ENCODE measurements at regions not wholly inside any gene's neighbourhood (a gene's known extent, or its start where the extent isn't known, plus 50 kb on each side); places are given as distances from the start of the nearest gene placed in this dataset.

DNA sequence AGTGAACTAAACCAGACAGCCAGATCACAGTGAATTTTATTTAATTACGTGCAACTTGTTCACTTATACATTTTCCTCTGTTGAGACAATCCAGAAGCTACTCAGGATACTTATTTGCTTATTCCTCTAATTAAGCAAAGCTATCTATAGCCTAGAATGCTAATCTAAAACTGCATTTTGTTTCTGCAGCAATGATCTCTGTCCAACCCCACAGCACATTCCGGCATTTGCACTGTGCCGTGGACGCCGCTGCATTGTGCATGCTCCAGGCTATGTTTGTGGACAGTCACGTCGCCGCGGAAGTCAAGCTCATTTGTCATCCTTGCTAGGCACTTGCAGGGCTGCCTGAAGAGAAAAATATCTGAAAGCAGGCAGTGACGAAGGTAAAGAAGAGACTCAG lies 406.9 kb downstream of the RFC3 start:
- no peak for DNase-seq (ENCODE audit: low read depth in 1 of 2, low spot score in 1 of 2)
- TF ChIP-seq POLR2AphosphoS5 (IDR thresholded peaks at IDR 0.05; ENCODE audit: low read depth) (no peak), GABPA (IDR thresholded peaks at IDR 0.05; ENCODE audit: low read depth) (no peak), SPI1 (IDR thresholded peaks at IDR 0.05; ENCODE audit: borderline replicate concordance, low read depth) (no peak)
- TF ChIP-seq, protein P1, sequence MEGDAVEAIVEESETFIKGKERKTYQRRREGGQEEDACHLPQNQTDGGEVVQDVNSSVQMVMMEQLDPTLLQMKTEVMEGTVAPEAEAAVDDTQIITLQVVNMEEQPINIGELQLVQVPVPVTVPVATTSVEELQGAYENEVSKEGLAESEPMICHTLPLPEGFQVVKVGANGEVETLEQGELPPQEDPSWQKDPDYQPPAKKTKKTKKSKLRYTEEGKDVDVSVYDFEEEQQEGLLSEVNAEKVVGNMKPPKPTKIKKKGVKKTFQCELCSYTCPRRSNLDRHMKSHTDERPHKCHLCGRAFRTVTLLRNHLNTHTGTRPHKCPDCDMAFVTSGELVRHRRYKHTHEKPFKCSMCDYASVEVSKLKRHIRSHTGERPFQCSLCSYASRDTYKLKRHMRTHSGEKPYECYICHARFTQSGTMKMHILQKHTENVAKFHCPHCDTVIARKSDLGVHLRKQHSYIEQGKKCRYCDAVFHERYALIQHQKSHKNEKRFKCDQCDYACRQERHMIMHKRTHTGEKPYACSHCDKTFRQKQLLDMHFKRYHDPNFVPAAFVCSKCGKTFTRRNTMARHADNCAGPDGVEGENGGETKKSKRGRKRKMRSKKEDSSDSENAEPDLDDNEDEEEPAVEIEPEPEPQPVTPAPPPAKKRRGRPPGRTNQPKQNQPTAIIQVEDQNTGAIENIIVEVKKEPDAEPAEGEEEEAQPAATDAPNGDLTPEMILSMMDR (IDR thresholded peaks at IDR 0.05; ENCODE audit: insufficient read depth, low read length): no peak
- TF ChIP-seq, protein P2, sequence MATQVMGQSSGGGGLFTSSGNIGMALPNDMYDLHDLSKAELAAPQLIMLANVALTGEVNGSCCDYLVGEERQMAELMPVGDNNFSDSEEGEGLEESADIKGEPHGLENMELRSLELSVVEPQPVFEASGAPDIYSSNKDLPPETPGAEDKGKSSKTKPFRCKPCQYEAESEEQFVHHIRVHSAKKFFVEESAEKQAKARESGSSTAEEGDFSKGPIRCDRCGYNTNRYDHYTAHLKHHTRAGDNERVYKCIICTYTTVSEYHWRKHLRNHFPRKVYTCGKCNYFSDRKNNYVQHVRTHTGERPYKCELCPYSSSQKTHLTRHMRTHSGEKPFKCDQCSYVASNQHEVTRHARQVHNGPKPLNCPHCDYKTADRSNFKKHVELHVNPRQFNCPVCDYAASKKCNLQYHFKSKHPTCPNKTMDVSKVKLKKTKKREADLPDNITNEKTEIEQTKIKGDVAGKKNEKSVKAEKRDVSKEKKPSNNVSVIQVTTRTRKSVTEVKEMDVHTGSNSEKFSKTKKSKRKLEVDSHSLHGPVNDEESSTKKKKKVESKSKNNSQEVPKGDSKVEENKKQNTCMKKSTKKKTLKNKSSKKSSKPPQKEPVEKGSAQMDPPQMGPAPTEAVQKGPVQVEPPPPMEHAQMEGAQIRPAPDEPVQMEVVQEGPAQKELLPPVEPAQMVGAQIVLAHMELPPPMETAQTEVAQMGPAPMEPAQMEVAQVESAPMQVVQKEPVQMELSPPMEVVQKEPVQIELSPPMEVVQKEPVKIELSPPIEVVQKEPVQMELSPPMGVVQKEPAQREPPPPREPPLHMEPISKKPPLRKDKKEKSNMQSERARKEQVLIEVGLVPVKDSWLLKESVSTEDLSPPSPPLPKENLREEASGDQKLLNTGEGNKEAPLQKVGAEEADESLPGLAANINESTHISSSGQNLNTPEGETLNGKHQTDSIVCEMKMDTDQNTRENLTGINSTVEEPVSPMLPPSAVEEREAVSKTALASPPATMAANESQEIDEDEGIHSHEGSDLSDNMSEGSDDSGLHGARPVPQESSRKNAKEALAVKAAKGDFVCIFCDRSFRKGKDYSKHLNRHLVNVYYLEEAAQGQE (IDR thresholded peaks at IDR 0.05; ENCODE audit: insufficient replicate concordance, low read depth): no peak
- Histone ChIP-seq H3K27ac (replicated peaks) (no peak overlapping the region), H3K27me3 (ENCODE audit: insufficient read depth, poor library complexity, severe bottlenecking) (no peaks in the 10 kb centered on the region), H3K4me3 (replicated peaks; ENCODE audit: insufficient read depth, low read length) (no peak overlapping the region)

DNA sequence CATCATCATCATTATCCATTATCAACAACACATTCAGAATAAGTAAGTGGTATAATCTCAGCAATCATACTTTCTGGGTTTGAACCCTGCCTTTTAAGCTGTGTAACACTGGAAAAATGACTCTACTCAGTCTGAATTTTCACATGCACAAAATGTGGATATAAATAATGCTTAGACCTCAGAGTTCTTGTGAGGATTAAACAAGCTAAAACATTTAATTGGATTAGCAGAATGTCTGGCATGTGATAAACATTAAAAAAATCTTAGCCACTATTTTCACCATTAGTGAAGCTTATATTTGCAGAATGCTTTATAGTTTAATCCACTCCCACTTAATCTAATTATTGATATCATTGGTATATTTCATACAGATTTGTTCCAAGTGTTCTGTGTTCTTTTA lies 412.3 kb downstream of the RFC3 start:
- TF ChIP-seq POLR2AphosphoS5 (IDR thresholded peaks at IDR 0.05; ENCODE audit: low read depth) (no peak), SPI1 (IDR thresholded peaks at IDR 0.05; ENCODE audit: borderline replicate concordance, low read depth) (no peak), GABPA (IDR thresholded peaks at IDR 0.05; ENCODE audit: low read depth) (no peak)
- TF ChIP-seq, protein P2 (IDR thresholded peaks at IDR 0.05; ENCODE audit: insufficient replicate concordance, low read depth): no peak
- TF ChIP-seq, protein P1 (IDR thresholded peaks at IDR 0.05; ENCODE audit: insufficient read depth, low read length): no peak
- no peaks in the 10 kb centered on the region for H3K27me3 ChIP-seq (ENCODE audit: insufficient read depth, poor library complexity, severe bottlenecking)
- no peak for DNase-seq (ENCODE audit: low read depth in 1 of 2, low spot score in 1 of 2)

DNA sequence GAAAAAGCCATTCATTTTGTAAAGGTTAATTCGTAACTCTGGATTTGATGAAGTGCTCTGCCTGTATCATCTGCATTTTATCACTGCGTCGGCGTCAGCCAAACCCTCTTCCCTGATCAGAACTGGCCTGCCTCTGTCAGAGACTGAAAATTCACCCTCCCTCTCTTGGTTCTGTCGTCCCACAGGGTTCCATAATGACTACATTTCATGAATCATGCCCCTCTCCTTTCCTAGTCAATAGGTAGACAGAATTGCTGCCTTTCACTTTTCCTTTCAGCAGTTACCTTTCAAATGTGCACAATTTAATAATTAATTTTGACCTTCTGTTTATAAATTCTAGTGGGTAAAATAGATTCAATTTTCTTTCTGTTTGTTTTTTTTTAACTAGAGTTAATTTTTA lies 423.4 kb downstream of the RFC3 start:
- no peak overlapping the region for H3K27ac ChIP-seq (replicated peaks)

More for the DNA sequence above, 412.3 kb downstream of the RFC3 start:
- H3K27ac ChIP-seq (replicated peaks): no peak overlapping the region
- no peak overlapping the region for H3K4me3 ChIP-seq (replicated peaks; ENCODE audit: insufficient read depth, low read length)

More for the DNA sequence above, 423.4 kb downstream of the RFC3 start:
- no peak for DNase-seq (ENCODE audit: low read depth in 1 of 2, low spot score in 1 of 2)
- Histone ChIP-seq H3K4me3 (replicated peaks; ENCODE audit: insufficient read depth, low read length) (no peak overlapping the region), H3K27me3 (ENCODE audit: insufficient read depth, poor library complexity, severe bottlenecking) (peaks cover 2% of the 10 kb centered on the region)
- no peak for TF ChIP-seq SPI1 (IDR thresholded peaks at IDR 0.05; ENCODE audit: borderline replicate concordance, low read depth)
- TF ChIP-seq, protein P1 (IDR thresholded peaks at IDR 0.05; ENCODE audit: insufficient read depth, low read length): no peak
- TF ChIP-seq, protein P2 (IDR thresholded peaks at IDR 0.05; ENCODE audit: insufficient replicate concordance, low read depth): no peak

Data from HL-60 (cell line).